H9 (cell line): ENCODE measurements at regions not wholly inside any gene's neighbourhood (a gene's known extent, or its start where the extent isn't known, plus 50 kb on each side); places are given as distances from the start of the nearest gene placed in this dataset.

Experiments used
- DNase-seq: peaks from one replicate; pipeline ENCODE4 v3.0.0-alpha.2; 2017
- H2AFZ ChIP-seq: one replicate; pipeline ENCODE4 v1.6.1; 2013; ENCODE audit warnings: mild to moderate bottlenecking, low read length, control low read depth, moderate library complexity
- H2AK5ac ChIP-seq: 2 replicates; pipeline ENCODE4 v1.6.1; 2013; ENCODE audit warnings: low read length, control low read depth, mixed read lengths; ENCODE audit not compliant: insufficient read length
- H2BK120ac ChIP-seq: one replicate; pipeline ENCODE4 v1.6.1; 2013; ENCODE audit warnings: low read depth, mild to moderate bottlenecking, low read length, control low read depth, inconsistent platforms; ENCODE audit not compliant: poor library complexity, severe bottlenecking
- H2BK12ac ChIP-seq: 2 replicates; pipeline ENCODE4 v1.6.1; 2013; ENCODE audit warnings: low read length, control low read depth, mixed read lengths, low read depth; ENCODE audit not compliant: insufficient read length
- H2BK15ac ChIP-seq: 2 replicates; pipeline ENCODE4 v1.6.1; 2013; ENCODE audit warnings: low read depth, low read length, control low read depth
- H2BK20ac ChIP-seq: one replicate; pipeline ENCODE4 v1.6.1; 2013; ENCODE audit warnings: low read depth, mild to moderate bottlenecking, low read length, control low read depth, inconsistent platforms; ENCODE audit not compliant: poor library complexity, severe bottlenecking
- H2BK5ac ChIP-seq: 2 replicates; pipeline ENCODE4 v1.6.1; 2013; ENCODE audit warnings: low read length, control low read depth, mixed read lengths; ENCODE audit not compliant: insufficient read length
- H3K14ac ChIP-seq: 2 replicates; pipeline ENCODE4 v1.6.1; 2013; ENCODE audit warnings: low read length, control low read depth; ENCODE audit not compliant: insufficient read depth
- H3K18ac ChIP-seq: 2 replicates; pipeline ENCODE4 v1.6.1; 2013; ENCODE audit warnings: low read depth, mild to moderate bottlenecking, mixed read lengths, low read length, control low read depth; ENCODE audit not compliant: insufficient read length
- H3K23ac ChIP-seq: 2 replicates; pipeline ENCODE4 v1.6.1; 2013; ENCODE audit warnings: low read length, control low read depth, mixed read lengths, low read depth; ENCODE audit not compliant: insufficient read length
- H3K23me2 ChIP-seq: 2 replicates; pipeline ENCODE4 v1.6.1; 2013; ENCODE audit warnings: low read depth, mild to moderate bottlenecking, mixed read lengths, low read length, control low read depth; ENCODE audit not compliant: insufficient read length, poor library complexity, severe bottlenecking
- H3K27ac ChIP-seq: 2 replicates; pipeline ENCODE4 v1.5.1; 2013; ENCODE audit warnings: low read length, control low read depth, mixed read lengths, low read depth; ENCODE audit not compliant: insufficient read length
- H3K27me3 ChIP-seq: 2 replicates; pipeline ENCODE4 v1.6.1; 2013; ENCODE audit warnings: low read length, control low read depth, inconsistent platforms; ENCODE audit not compliant: insufficient read depth
- H3K4ac ChIP-seq: 2 replicates; pipeline ENCODE4 v1.6.1; 2013; ENCODE audit warnings: low read depth, mild to moderate bottlenecking, control low read depth, inconsistent platforms, low read length, moderate library complexity
- H3K4me1 ChIP-seq: 2 replicates; pipeline ENCODE4 v1.6.1; 2013; ENCODE audit warnings: low read length, control low read depth, inconsistent platforms; ENCODE audit not compliant: insufficient read depth
- H3K4me2 ChIP-seq: 2 replicates; pipeline ENCODE4 v1.6.1; 2013; ENCODE audit warnings: low read length, control low read depth, mixed read lengths; ENCODE audit not compliant: insufficient read length, insufficient read depth
- H3K56ac ChIP-seq: 2 replicates; pipeline ENCODE4 v1.6.1; 2013; ENCODE audit warnings: low read depth, mild to moderate bottlenecking, mixed read lengths, low read length, control low read depth; ENCODE audit not compliant: insufficient read length
- H3K79me1 ChIP-seq: 2 replicates; pipeline ENCODE4 v1.6.1; 2013; ENCODE audit warnings: low read depth, mild to moderate bottlenecking, moderate library complexity, low read length, control low read depth, inconsistent platforms; ENCODE audit not compliant: insufficient read depth, poor library complexity, severe bottlenecking
- H3K79me2 ChIP-seq: 2 replicates; pipeline ENCODE4 v1.6.1; 2013; ENCODE audit warnings: low read length, control low read depth, inconsistent platforms; ENCODE audit not compliant: insufficient read depth
- H3K9ac ChIP-seq: 2 replicates; pipeline ENCODE4 v1.6.1; 2013; ENCODE audit warnings: low read length, control low read depth, mixed read lengths; ENCODE audit not compliant: insufficient read length; ENCODE audit errors: extremely low read depth
- H3K9me3 ChIP-seq: one replicate; pipeline ENCODE4 v1.6.1; 2013; ENCODE audit warnings: low read depth, low read length, inconsistent platforms; ENCODE audit not compliant: control insufficient read depth
- H3T11ph ChIP-seq: one replicate; pipeline ENCODE4 v1.6.1; 2013; ENCODE audit warnings: mild to moderate bottlenecking, low read length, control low read depth, inconsistent platforms
- H4K20me1 ChIP-seq: one replicate; pipeline ENCODE4 v1.6.1; 2013; ENCODE audit not compliant: control insufficient read depth, insufficient read length, insufficient read depth
- H4K5ac ChIP-seq: 2 replicates; pipeline ENCODE4 v1.6.1; 2013; ENCODE audit warnings: low read depth, mild to moderate bottlenecking, mixed read lengths, low read length, control low read depth; ENCODE audit not compliant: insufficient read length
- H4K8ac ChIP-seq: replicated peaks from 2 replicates; pipeline ENCODE4 v1.6.1; 2013; ENCODE audit warnings: low read length, control low read depth, mixed read lengths, low read depth; ENCODE audit not compliant: insufficient read length
- H4K91ac ChIP-seq: 2 replicates; pipeline ENCODE4 v1.6.1; 2013; ENCODE audit warnings: low read depth, mild to moderate bottlenecking, moderate library complexity, mixed read lengths, low read length, control low read depth; ENCODE audit not compliant: insufficient read length
- H3K27ac Mint-ChIP-seq, 3 experiments: 2 replicates in 2 of 3; 3 replicates in 1 of 3; pipeline ENCODE4 v1.8.0; 2020 to 2021; ENCODE audit warnings: mixed read lengths in 3 of 3, mild to moderate bottlenecking in 1 of 3, moderate library complexity in 1 of 3
- H3K27me3 Mint-ChIP-seq: 2 replicates; pipeline ENCODE4 v1.8.0; 2021; ENCODE audit warnings: low read depth, mild to moderate bottlenecking, moderate library complexity, mixed read lengths
- H3K36me3 Mint-ChIP-seq, 3 experiments: 2 replicates in 2 of 3; 3 replicates in 1 of 3; pipeline ENCODE4 v1.8.0; 2020 to 2021; ENCODE audit warnings: low read depth in 3 of 3, mixed read lengths in 3 of 3; ENCODE audit not compliant: insufficient read depth in 1 of 3
- H3K4me1 Mint-ChIP-seq, 2 experiments: 2 replicates each; pipeline ENCODE4 v1.8.0; 2020; ENCODE audit warnings: mixed read lengths in 2 of 2
- H3K4me3 Mint-ChIP-seq, 2 experiments: 2 replicates in 1 of 2; 3 replicates in 1 of 2; pipeline ENCODE4 v1.8.0; 2020 to 2021; ENCODE audit warnings: mild to moderate bottlenecking in 2 of 2, mixed read lengths in 2 of 2, moderate library complexity in 1 of 2
- H3K9me3 Mint-ChIP-seq, 2 experiments: 2 replicates in 1 of 2; 3 replicates in 1 of 2; pipeline ENCODE4 v1.8.0; 2020; ENCODE audit warnings: mild to moderate bottlenecking in 2 of 2, mixed read lengths in 2 of 2, moderate library complexity in 1 of 2
- CTCF ChIP-seq: fragments of 200-600 bp; sonication (generic); conservative IDR thresholded peaks from 3 replicates; pipeline ENCODE4 v1.8.0; 2021; ENCODE audit warnings: antibody characterized with exemption, mild to moderate bottlenecking
- WGBS: extraction: QIAGEN DNeasy Blood & Tissue Kit; methylation state at CpG from one replicate; pipeline ENCODE4 v1.1.7; 2013; ENCODE audit warnings: missing lambda C conversion rate, low lambda C conversion rate, mixed read lengths; ENCODE audit not compliant: insufficient read length; ENCODE audit errors: extremely low coverage; 5-methylcytosine and 5-hydroxymethylcytosine counted together

- DNase-seq, result no peak
- no peaks in the 10 kb centered on the region for H3K79me1 ChIP-seq
- H3K4me1 ChIP-seq, result no peaks in the 10 kb centered on the region
- no peak overlapping the region for H3K18ac ChIP-seq
- H4K20me1 ChIP-seq, result no peaks in the 10 kb centered on the region
- no peak overlapping the region for H3K14ac ChIP-seq
- no CpG with 5 or more reads among the region's 3 CpGs for WGBS
- no peak overlapping the region for H4K91ac ChIP-seq
- no peaks in the 10 kb centered on the region for H3K23me2 ChIP-seq
- H2BK20ac ChIP-seq, result no peak overlapping the region
- H3K27me3 Mint-ChIP-seq, result no peaks in the 10 kb centered on the region; the same call in 1 of the 2 replicates
- H3K36me3 Mint-ChIP-seq, result no peaks in the 10 kb centered on the region; a peak in 1 of 7 replicates
- no peak overlapping the region for H3K56ac ChIP-seq
- no peaks in the 10 kb centered on the region for H3K27me3 ChIP-seq
- no peak overlapping the region for H3K4ac ChIP-seq
- H4K8ac ChIP-seq, result no peak overlapping the region
- no peak overlapping the region for H2BK12ac ChIP-seq
- H3K9me3 ChIP-seq, result no peaks in the 10 kb centered on the region
- no peak overlapping the region for H3K9ac ChIP-seq
- 0 out of 4 replicates have a peak, but pooled peaks cover 0 to 2% of the 10 kb centered on the region in 2 experiments for H3K4me1 Mint-ChIP-seq
- no peak overlapping the region for H3T11ph ChIP-seq
- H2BK120ac ChIP-seq, result no peak overlapping the region
- no peak overlapping the region for H2AK5ac ChIP-seq
- H2AFZ ChIP-seq, result no peak overlapping the region
- H3K27ac Mint-ChIP-seq, result no peak overlapping the region
- no peak overlapping the region for H2BK5ac ChIP-seq
- H3K4me3 Mint-ChIP-seq, result no peak overlapping the region
- no peak for TF ChIP-seq CTCF
- no peak overlapping the region for H4K5ac ChIP-seq
- no peaks in the 10 kb centered on the region for H3K9me3 Mint-ChIP-seq
- no peak overlapping the region for H2BK15ac ChIP-seq
- H3K4me2 ChIP-seq, result no peak overlapping the region
- H3K79me2 ChIP-seq, result no peaks in the 10 kb centered on the region
- H3K23ac ChIP-seq, result no peak overlapping the region
- H3K27ac ChIP-seq, result no peak overlapping the region
Measured at GRCh38 chr2:221731432-221732145, 159.5 kb upstream of the EPHA4 start.
